HG03039 (cell line): ENCODE measurements at regions not wholly inside any gene's neighbourhood (a gene's known extent, or its start where the extent isn't known, plus 50 kb on each side); places are given as distances from the start of the nearest gene placed in this dataset.
"Not testable (repeated sequence)": the region's sequence is repeated elsewhere in the genome, so short reads cannot be mapped to it uniquely, and the experiment has no call there.

Experiments used
- ATAC-seq: cut with Tn5 transposase; IDR thresholded peaks from one replicate; pipeline ENCODE4 v1.9.1; 2021; ENCODE audit warnings: mild to moderate bottlenecking, moderate library complexity; ENCODE audit not compliant: unreplicated experiment

DNA sequence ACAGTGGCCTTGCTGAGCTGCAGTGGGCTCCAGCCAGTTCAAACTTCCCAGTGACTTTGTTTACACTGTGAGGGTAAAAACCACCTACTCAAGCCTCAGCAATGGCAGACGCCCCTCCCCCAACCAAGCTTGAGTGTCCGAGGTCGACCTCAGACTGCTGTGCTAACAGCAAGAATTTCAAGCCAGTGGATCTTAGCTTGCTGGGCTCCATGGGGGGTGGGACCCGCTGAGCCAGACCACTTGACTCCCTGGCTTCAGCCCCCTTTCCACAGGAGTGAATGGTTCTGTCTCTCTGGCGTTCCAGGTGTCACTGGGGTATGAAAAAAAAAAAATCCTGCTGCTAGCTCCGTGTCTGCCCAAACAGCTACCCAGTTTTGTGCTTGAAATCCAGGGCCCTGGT is 168.9 kb upstream of the INTU start:
- no peak for ATAC-seq

- no peak for ATAC-seq
Measured at GRCh38 chr4:127469542-127469941, 163.2 kb upstream of the INTU start.

DNA sequence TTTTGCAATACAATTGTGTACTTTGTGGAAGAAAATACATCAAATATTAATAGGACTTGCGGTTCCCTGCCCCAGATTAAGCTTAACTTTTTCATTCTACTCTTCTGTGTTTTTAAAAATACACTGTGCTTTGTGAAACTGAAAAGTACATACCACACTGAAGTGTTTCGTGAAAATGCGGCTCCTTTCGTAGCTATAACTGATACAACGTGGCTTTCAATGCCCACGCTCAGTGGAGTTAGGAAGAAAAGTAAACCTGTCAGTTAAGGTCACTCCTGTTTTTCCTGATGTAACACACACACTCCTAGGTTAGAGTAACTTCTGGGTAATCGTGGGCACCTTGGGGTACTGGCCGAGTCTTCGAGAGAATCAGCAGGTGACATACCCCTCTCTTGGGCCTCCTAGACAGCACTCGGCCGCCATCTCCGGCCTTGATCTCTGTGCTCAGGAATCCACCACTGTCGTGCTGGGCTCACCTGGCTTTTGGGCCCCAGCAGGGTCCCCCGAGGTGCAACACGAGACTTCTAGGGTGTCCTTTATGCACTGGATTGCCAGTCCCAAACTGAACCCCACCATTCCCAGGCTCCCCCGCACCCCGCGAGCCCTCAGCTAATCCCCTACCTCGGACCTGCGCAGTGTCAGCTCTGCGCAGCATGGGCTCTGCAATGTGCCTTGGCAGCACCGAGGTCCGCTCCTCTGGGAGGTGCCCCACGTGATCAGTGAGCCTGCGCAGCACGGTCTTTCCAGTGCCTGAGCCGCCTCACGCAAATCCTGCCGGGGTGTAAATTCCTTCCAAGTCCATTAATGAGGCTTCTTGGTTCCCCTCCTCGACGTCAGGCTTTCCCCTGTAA is 162.6 kb upstream of the INTU start:
- ATAC-seq: no peak

DNA sequence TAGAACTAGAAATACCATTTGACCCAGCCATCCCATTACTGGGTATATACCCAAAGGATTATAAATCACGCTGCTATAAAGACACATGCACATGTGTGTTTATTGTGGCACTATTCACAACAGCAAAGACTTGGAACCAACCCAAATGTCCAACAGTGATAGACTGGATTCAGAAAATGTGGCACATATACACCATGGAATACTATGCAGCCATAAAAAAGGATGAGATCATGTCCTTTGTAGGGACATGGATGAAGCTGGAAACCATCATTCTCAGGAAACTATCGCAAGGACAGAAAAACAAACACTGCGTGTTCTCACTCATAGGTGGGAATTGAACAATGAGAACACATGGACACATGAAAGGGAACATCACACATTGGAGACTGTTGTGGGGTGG is 154.5 kb upstream of the INTU start:
- not testable (repeated sequence) for ATAC-seq

DNA sequence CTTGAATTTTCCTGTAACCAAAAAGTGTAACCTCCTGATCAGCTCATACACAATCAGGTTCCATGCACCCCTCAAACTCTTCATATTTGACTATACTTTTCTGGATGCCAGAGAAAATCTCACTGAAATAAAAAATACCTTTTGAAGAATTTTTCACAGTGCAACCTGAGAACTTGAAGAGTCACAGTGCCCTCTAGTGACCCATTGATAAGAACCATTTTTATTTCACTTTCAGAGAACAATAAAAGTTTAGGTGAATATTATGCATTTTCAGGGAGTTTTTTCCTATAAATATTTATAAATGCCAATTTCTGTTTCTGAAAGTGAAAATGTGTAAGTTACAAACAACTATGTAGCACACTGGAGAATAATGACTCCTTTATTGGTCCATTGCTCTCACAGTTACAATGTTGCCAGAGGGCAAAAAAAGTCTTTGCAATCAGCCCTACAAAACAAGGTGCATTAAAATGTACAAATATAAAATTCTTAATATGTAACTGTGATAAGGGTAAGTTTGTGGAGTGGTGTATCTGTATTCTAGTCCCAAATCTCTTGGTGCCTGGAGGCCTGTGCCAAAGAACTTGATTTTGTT is 153.6 kb upstream of the INTU start:
- no peak for ATAC-seq

DNA sequence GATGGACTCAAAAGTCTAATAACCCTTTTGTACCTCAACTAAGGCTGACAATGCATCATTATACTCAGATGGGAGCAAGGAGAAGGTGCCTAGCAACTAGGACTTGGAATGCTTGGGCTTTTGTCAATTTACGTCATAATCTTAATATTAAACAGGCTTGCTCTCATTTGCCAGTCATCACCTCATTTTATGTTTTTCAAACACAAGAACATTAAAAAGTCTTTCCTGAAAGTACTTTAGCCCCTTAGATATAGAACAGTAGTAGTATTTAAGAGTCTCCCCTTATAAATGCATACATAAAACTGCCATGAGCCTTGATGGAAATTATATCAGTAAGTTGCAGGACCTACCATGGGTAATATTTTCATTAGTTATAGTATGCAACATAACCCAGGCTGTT is 150.7 kb upstream of the INTU start:
- ATAC-seq: no peak

GRCh38 chr4:127484117-127484516 is 148.6 kb upstream of the INTU start:
- no peak for ATAC-seq

GRCh38 chr4:127486248-127486647 is 146.5 kb upstream of the INTU start:
- no peak for ATAC-seq

GRCh38 chr4:127491571-127491970 is 141.2 kb upstream of the INTU start:
- no peak for ATAC-seq

DNA sequence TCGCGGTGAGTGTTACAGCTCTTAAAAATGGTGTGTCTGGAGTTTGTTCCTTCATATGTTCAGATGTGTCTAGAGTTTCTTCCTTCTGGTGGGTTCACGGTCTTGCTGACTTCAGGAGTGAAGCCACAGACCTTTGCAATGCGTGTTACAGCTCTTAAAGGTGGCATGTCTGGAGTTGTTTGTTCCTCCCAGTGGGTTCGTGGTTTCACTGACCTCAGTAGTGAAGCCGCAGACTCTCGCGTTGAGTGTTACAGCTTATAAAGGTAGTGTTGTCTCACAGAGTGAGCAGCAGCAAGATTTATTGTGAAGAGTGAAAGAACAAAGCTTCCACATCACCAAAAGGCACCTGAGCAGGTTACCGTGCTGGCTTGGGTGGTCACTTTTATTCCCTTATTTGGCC is 135.9 kb upstream of the INTU start:
- not testable (repeated sequence) for ATAC-seq

DNA sequence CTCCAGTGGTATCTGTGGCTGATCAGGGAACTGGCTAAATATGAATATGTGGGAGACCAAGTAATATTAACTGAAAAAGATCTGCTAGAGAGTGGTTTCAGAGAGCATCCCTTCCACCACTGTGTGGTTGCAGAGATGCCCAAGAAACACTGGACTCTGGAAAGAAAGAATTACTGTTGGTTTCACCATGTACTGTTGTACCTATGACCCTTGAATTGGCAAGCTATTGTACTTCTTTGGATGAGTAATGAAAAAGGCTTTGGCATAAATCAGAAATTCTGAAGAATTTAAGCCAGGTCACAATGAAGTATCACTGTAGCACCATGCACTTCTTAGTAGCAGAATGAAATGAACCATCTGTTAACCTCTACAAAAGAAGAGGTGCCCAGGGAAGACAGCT is 134.4 kb upstream of the INTU start:
- no peak for ATAC-seq

DNA sequence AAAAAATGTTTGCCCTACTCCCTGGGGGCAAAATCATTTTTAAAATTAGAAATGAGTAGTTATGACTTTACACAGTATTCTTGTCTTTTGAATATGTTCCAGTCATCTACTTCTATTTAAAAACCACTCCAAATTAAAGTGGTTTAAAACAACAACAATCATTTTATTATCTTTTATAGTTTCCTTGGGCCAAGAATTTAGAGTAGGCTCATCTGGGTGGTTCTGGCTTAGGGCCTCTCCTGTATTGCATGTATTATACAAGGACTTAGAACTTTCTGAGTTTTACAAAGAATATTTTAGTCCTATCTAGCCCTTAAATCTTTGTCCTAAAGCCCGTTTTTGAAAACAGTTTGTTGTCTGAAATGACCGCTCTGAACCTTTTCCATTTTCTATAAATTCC is 132.5 kb upstream of the INTU start:
- ATAC-seq: no peak

- ATAC-seq: no peak
Measured at GRCh38 chr4:127501103-127501502, 131.7 kb upstream of the INTU start.

GRCh38 chr4:127503111-127503510 is 129.6 kb upstream of the INTU start:
- ATAC-seq: no peak

GRCh38 chr4:127505203-127505602 is 127.6 kb upstream of the INTU start:
- no peak for ATAC-seq

DNA sequence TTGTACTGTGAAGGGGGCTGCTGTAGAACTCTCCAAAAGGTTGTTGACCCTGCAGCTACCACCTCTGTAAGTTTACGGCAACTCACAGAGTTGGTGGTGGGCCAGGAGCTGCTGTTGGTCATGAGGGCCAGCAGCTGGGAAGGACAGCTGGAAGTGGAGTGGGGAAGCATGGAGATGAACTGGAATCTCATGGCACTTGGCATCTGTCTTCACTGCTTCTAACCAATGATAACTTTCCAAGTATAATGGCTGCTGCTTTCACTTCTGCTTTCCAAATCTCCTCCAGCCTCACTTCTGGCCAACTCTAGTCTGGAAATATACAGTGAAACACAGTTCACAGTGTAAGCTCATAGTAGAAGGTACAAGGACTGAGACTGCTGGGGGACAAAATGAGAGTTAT is 126.5 kb upstream of the INTU start:
- ATAC-seq: no peak

- no peak for ATAC-seq
Measured at GRCh38 chr4:127509155-127509554, 123.6 kb upstream of the INTU start.

DNA sequence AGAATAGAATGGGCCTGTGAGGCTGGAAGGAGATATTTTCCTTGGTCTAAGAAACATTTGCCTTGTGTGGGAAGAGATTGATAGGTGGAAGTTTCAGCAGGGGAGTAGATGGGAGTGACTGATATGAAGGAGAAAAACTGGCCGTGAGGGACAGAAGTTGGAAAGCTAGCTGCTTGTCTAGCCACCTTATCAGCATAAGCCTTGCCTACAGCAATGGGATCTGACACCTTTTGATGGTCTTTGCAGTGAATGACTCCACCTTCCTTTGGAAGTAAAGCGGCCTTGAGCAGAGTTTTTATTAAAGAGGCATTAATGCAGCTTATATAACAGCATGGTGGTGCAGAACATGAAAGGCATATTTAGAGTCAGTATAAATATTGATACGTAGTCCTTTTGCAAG is 120.1 kb upstream of the INTU start:
- ATAC-seq: not testable (repeated sequence)

GRCh38 chr4:127515259-127515658 is 117.5 kb upstream of the INTU start:
- not testable (repeated sequence) for ATAC-seq

DNA sequence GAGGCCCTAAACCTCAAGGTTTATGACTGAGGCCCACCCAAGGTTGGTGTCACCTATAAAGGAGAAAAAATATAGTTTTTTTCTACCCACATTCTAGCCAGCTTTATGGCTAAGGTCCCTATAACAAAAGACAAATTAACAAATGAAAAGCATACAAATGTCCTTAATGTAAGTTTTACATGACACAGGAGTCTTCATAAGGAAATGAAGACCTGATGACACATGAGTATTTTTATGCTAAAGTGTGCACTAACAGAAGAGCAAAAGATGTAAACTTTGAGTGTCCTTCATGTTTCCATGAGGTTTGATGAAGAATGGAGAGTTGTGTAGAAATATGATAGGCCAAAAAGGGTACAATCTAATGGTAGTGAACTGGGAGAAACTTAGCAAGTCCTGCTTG is 114.7 kb upstream of the INTU start:
- no peak for ATAC-seq

GRCh38 chr4:127521463-127521862 is 111.3 kb upstream of the INTU start:
- ATAC-seq: no peak

- no peak for ATAC-seq
Measured at GRCh38 chr4:127523369-127523768, 109.4 kb upstream of the INTU start.

DNA sequence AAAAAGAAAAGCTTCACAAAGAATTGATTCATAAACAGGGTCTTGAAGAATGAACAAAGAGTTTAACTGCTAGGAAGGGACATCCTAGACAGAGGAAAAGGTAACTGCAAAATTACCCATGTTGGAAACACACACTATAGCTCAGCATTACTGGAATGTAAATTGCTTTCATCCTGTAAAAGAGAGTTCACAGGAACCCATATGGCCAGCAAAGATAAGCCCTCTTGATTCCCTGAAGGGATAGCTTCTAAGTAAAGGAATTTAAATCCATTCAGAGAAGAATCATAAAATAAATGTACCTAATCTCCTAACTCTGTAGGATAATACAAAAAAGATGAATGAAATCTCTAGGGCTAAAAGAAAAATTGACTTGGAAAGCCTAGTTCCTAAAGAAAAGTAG is 107.1 kb upstream of the INTU start:
- no peak for ATAC-seq
